DOHH2 (cell line): ENCODE measurements at regions not wholly inside any gene's neighbourhood (a gene's known extent, or its start where the extent isn't known, plus 50 kb on each side); places are given as distances from the start of the nearest gene placed in this dataset.

Experiments
- H3F3A ChIP-seq: fragments of 200-600 bp; sonication (generic), shearing (Covaris generic); 2 replicates; pipeline ENCODE4 v1.6.0; 2016; ENCODE audit warnings: antibody characterized with exemption, mild to moderate bottlenecking; ENCODE audit not compliant: control insufficient read depth, insufficient read depth
- H3K27ac ChIP-seq: fragments of 200-600 bp; sonication (generic); 2 replicates; pipeline ENCODE4 v1.5.1; 2014; ENCODE audit warnings: low read depth, mild to moderate bottlenecking, low read length, moderate library complexity
- H3K27me3 ChIP-seq: fragments of 200-600 bp; sonication (generic); 2 replicates; pipeline ENCODE4 v1.6.1; 2014; ENCODE audit warnings: mild to moderate bottlenecking, low read length, mixed read lengths; ENCODE audit not compliant: control insufficient read depth
- H3K36me3 ChIP-seq: fragments of 200-600 bp; sonication (generic); 2 replicates; pipeline ENCODE4 v1.6.1; 2014; ENCODE audit warnings: mild to moderate bottlenecking, low read length, moderate library complexity, mixed read lengths; ENCODE audit not compliant: control insufficient read depth
- H3K4me1 ChIP-seq: fragments of 200-600 bp; sonication (generic); 2 replicates; pipeline ENCODE4 v1.6.1; 2014; ENCODE audit warnings: mild to moderate bottlenecking, low read length, mixed read lengths; ENCODE audit not compliant: control insufficient read depth
- H3K4me2 ChIP-seq: fragments of 200-600 bp; sonication (generic); 2 replicates; pipeline ENCODE4 v1.6.0; 2014; ENCODE audit warnings: mild to moderate bottlenecking, low read length, moderate library complexity
- H3K4me3 ChIP-seq: fragments of 200-600 bp; sonication (generic); 2 replicates; pipeline ENCODE4 v1.5.1; 2014; ENCODE audit warnings: mild to moderate bottlenecking, low read length, mixed read lengths
- H3K79me2 ChIP-seq: fragments of 200-600 bp; sonication (generic); 2 replicates; pipeline ENCODE4 v1.6.1; 2014; ENCODE audit warnings: mild to moderate bottlenecking, low read length, mixed read lengths; ENCODE audit not compliant: control insufficient read depth
- H3K9me2 ChIP-seq: fragments of 200-600 bp; sonication (generic); replicated peaks from 2 replicates; pipeline ENCODE4 v1.6.1; 2014; ENCODE audit warnings: mild to moderate bottlenecking, low read length, mixed read lengths; ENCODE audit not compliant: control insufficient read depth
- H3K9me3 ChIP-seq: fragments of 200-600 bp; sonication (generic); 2 replicates; pipeline ENCODE4 v1.6.1; 2014; ENCODE audit warnings: antibody characterized with exemption, low read length, mixed read lengths; ENCODE audit not compliant: control insufficient read depth, insufficient read depth
- H4K20me1 ChIP-seq: fragments of 200-600 bp; sonication (generic); 2 replicates; pipeline ENCODE4 v1.6.0; 2014; ENCODE audit warnings: low read depth, mild to moderate bottlenecking, antibody characterized with exemption, low read length, moderate library complexity; ENCODE audit not compliant: control insufficient read depth, insufficient read depth
- CTCF ChIP-seq: fragments of 200-600 bp; sonication (generic); IDR thresholded peaks from one replicate; pipeline ENCODE4 v1.5.1; 2014; ENCODE audit warnings: antibody characterized with exemption, mild to moderate bottlenecking, low read depth, low read length; ENCODE audit not compliant: poor library complexity, severe bottlenecking
- EZH2phosphoT487 ChIP-seq: fragments of 200-600 bp; sonication (generic); IDR thresholded peaks from 2 replicates; pipeline ENCODE4 v1.6.1; 2017; ENCODE audit warnings: borderline replicate concordance, mild to moderate bottlenecking, antibody characterized with exemption, low read length, moderate library complexity, mixed read lengths

- TF ChIP-seq CTCF (no peak), EZH2phosphoT487 (no peak)
- no peak overlapping the region for H3K27ac ChIP-seq
- no peaks in the 10 kb centered on the region for H3F3A ChIP-seq
- H4K20me1 ChIP-seq: no peaks in the 10 kb centered on the region
- H3K4me3 ChIP-seq: no peak overlapping the region
- H3K36me3 ChIP-seq: no peaks in the 10 kb centered on the region
- no peaks in the 10 kb centered on the region for H3K9me2 ChIP-seq
- H3K27me3 ChIP-seq: no peaks in the 10 kb centered on the region
- no peaks in the 10 kb centered on the region for H3K79me2 ChIP-seq
- H3K4me2 ChIP-seq: no peak overlapping the region
- H3K9me3 ChIP-seq: no peaks in the 10 kb centered on the region
- H3K4me1 ChIP-seq: peaks cover 11% of the 10 kb centered on the region
These were observed 63.4 kb upstream of the LEKR1 start for GRCh38 chr3:156762631-156763185.

GRCh38 chr3:156763386-156763785 lies 62.8 kb upstream of the LEKR1 start:
- Histone ChIP-seq H3F3A (no peaks in the 10 kb centered on the region), H3K9me3 (no peaks in the 10 kb centered on the region), H3K27me3 (no peaks in the 10 kb centered on the region), H3K79me2 (no peaks in the 10 kb centered on the region), H3K4me1 (peaks cover 11% of the 10 kb centered on the region), H3K4me2 (no peak overlapping the region), H3K36me3 (no peaks in the 10 kb centered on the region), H4K20me1 (no peaks in the 10 kb centered on the region), H3K4me3 (no peak overlapping the region), H3K9me2 (no peaks in the 10 kb centered on the region), H3K27ac (no peak overlapping the region)
- TF ChIP-seq CTCF (no peak), EZH2phosphoT487 (no peak)

GRCh38 chr3:156763931-156764720 lies 62.0 kb upstream of the LEKR1 start:
- no peaks in the 10 kb centered on the region for H3K27me3 ChIP-seq
- no peak overlapping the region for H3K27ac ChIP-seq
- no peak for TF ChIP-seq CTCF
- no peak for TF ChIP-seq EZH2phosphoT487
- no peaks in the 10 kb centered on the region for H3K36me3 ChIP-seq
- H3K9me3 ChIP-seq: no peaks in the 10 kb centered on the region
- peaks cover 11% of the 10 kb centered on the region for H3K4me1 ChIP-seq
- H3K9me2 ChIP-seq: no peaks in the 10 kb centered on the region
- no peaks in the 10 kb centered on the region for H4K20me1 ChIP-seq
- no peak overlapping the region for H3K4me3 ChIP-seq
- H3F3A ChIP-seq: no peaks in the 10 kb centered on the region
- H3K4me2 ChIP-seq: no peak overlapping the region
- no peaks in the 10 kb centered on the region for H3K79me2 ChIP-seq
